GM19351 (cell line): ENCODE measurements at regions not wholly inside any gene's neighbourhood (a gene's known extent, or its start where the extent isn't known, plus 50 kb on each side); places are given as distances from the start of the nearest gene placed in this dataset.
A peak's percentile ranks its signal among the peaks of the same experiment; 100 is the strongest.
"Not testable (repeated sequence)": the region's sequence is repeated elsewhere in the genome, so short reads cannot be mapped to it uniquely, and the experiment has no call there.

Experiments used
- ATAC-seq: cut with Tn5 transposase; IDR thresholded peaks from one replicate; pipeline ENCODE4 v1.9.1; 2021; ENCODE audit warnings: mild to moderate bottlenecking, moderate library complexity; ENCODE audit not compliant: unreplicated experiment

- no peak for ATAC-seq
Observed at GRCh38 chr15:39399600-39399999, 181.3 kb upstream of the THBS1 start.

GRCh38 chr15:39400002-39400401, 180.9 kb upstream of the THBS1 start:
- ATAC-seq = no peak

GRCh38 chr15:39400821-39401550, 179.9 kb upstream of the THBS1 start:
- no peak for ATAC-seq

- no peak for ATAC-seq
Observed at GRCh38 chr15:39403640-39404117, 177.2 kb upstream of the THBS1 start.

- no peak for ATAC-seq
Observed at GRCh38 chr15:39404767-39405181, 176.1 kb upstream of the THBS1 start.

- peak; percentile 99 for ATAC-seq
Observed at GRCh38 chr15:39406485-39406884, 174.4 kb upstream of the THBS1 start.

GRCh38 chr15:39407116-39407515, 173.8 kb upstream of the THBS1 start:
- no peak for ATAC-seq

GRCh38 chr15:39409876-39410530, 170.9 kb upstream of the THBS1 start:
- ATAC-seq = no peak

- peak; percentile 87 for ATAC-seq
Observed at GRCh38 chr15:39411102-39411989, 169.5 kb upstream of the THBS1 start.

- ATAC-seq = peak; percentile 67
Observed at GRCh38 chr15:39413558-39413957, 167.3 kb upstream of the THBS1 start.

- ATAC-seq = no peak
Observed at GRCh38 chr15:39414201-39414600, 166.7 kb upstream of the THBS1 start.

GRCh38 chr15:39415634-39416033, 165.2 kb upstream of the THBS1 start:
- ATAC-seq = no peak

- no peak for ATAC-seq
Observed at GRCh38 chr15:39416258-39416657, 164.6 kb upstream of the THBS1 start.

- no peak for ATAC-seq
Observed at GRCh38 chr15:39417366-39418134, 163.3 kb upstream of the THBS1 start.

GRCh38 chr15:39419651-39420050, 161.2 kb upstream of the THBS1 start:
- ATAC-seq = no peak

- ATAC-seq = not testable (repeated sequence)
Observed at GRCh38 chr15:39420123-39420852, 160.6 kb upstream of the THBS1 start.

GRCh38 chr15:39420853-39421192, 160.1 kb upstream of the THBS1 start:
- ATAC-seq = not testable (repeated sequence)

- peak; percentile 78 for ATAC-seq
Observed at GRCh38 chr15:39426552-39427532, 154.0 kb upstream of the THBS1 start.

GRCh38 chr15:39427705-39428104, 153.2 kb upstream of the THBS1 start:
- no peak for ATAC-seq
